H9 (cell line): ENCODE measurements at regions not wholly inside any gene's neighbourhood (a gene's known extent, or its start where the extent isn't known, plus 50 kb on each side); places are given as distances from the start of the nearest gene placed in this dataset.

Experiments
- DNase-seq: peaks from one replicate; pipeline ENCODE4 v3.0.0-alpha.2; 2017
- H2AFZ ChIP-seq: one replicate; pipeline ENCODE4 v1.6.1; 2013; ENCODE audit warnings: mild to moderate bottlenecking, low read length, control low read depth, moderate library complexity
- H2AK5ac ChIP-seq: 2 replicates; pipeline ENCODE4 v1.6.1; 2013; ENCODE audit warnings: low read length, control low read depth, mixed read lengths; ENCODE audit not compliant: insufficient read length
- H2BK120ac ChIP-seq: one replicate; pipeline ENCODE4 v1.6.1; 2013; ENCODE audit warnings: low read depth, mild to moderate bottlenecking, low read length, control low read depth, inconsistent platforms; ENCODE audit not compliant: poor library complexity, severe bottlenecking
- H2BK12ac ChIP-seq: 2 replicates; pipeline ENCODE4 v1.6.1; 2013; ENCODE audit warnings: low read length, control low read depth, mixed read lengths, low read depth; ENCODE audit not compliant: insufficient read length
- H2BK15ac ChIP-seq: 2 replicates; pipeline ENCODE4 v1.6.1; 2013; ENCODE audit warnings: low read depth, low read length, control low read depth
- H2BK20ac ChIP-seq: one replicate; pipeline ENCODE4 v1.6.1; 2013; ENCODE audit warnings: low read depth, mild to moderate bottlenecking, low read length, control low read depth, inconsistent platforms; ENCODE audit not compliant: poor library complexity, severe bottlenecking
- H2BK5ac ChIP-seq: 2 replicates; pipeline ENCODE4 v1.6.1; 2013; ENCODE audit warnings: low read length, control low read depth, mixed read lengths; ENCODE audit not compliant: insufficient read length
- H3K14ac ChIP-seq: 2 replicates; pipeline ENCODE4 v1.6.1; 2013; ENCODE audit warnings: low read length, control low read depth; ENCODE audit not compliant: insufficient read depth
- H3K18ac ChIP-seq: 2 replicates; pipeline ENCODE4 v1.6.1; 2013; ENCODE audit warnings: low read depth, mild to moderate bottlenecking, mixed read lengths, low read length, control low read depth; ENCODE audit not compliant: insufficient read length
- H3K23ac ChIP-seq: 2 replicates; pipeline ENCODE4 v1.6.1; 2013; ENCODE audit warnings: low read length, control low read depth, mixed read lengths, low read depth; ENCODE audit not compliant: insufficient read length
- H3K23me2 ChIP-seq: 2 replicates; pipeline ENCODE4 v1.6.1; 2013; ENCODE audit warnings: low read depth, mild to moderate bottlenecking, mixed read lengths, low read length, control low read depth; ENCODE audit not compliant: insufficient read length, poor library complexity, severe bottlenecking
- H3K27ac ChIP-seq: 2 replicates; pipeline ENCODE4 v1.5.1; 2013; ENCODE audit warnings: low read length, control low read depth, mixed read lengths, low read depth; ENCODE audit not compliant: insufficient read length
- H3K27me3 ChIP-seq: 2 replicates; pipeline ENCODE4 v1.6.1; 2013; ENCODE audit warnings: low read length, control low read depth, inconsistent platforms; ENCODE audit not compliant: insufficient read depth
- H3K4ac ChIP-seq: 2 replicates; pipeline ENCODE4 v1.6.1; 2013; ENCODE audit warnings: low read depth, mild to moderate bottlenecking, control low read depth, inconsistent platforms, low read length, moderate library complexity
- H3K4me1 ChIP-seq: 2 replicates; pipeline ENCODE4 v1.6.1; 2013; ENCODE audit warnings: low read length, control low read depth, inconsistent platforms; ENCODE audit not compliant: insufficient read depth
- H3K4me2 ChIP-seq: 2 replicates; pipeline ENCODE4 v1.6.1; 2013; ENCODE audit warnings: low read length, control low read depth, mixed read lengths; ENCODE audit not compliant: insufficient read length, insufficient read depth
- H3K56ac ChIP-seq: 2 replicates; pipeline ENCODE4 v1.6.1; 2013; ENCODE audit warnings: low read depth, mild to moderate bottlenecking, mixed read lengths, low read length, control low read depth; ENCODE audit not compliant: insufficient read length
- H3K79me1 ChIP-seq: 2 replicates; pipeline ENCODE4 v1.6.1; 2013; ENCODE audit warnings: low read depth, mild to moderate bottlenecking, moderate library complexity, low read length, control low read depth, inconsistent platforms; ENCODE audit not compliant: insufficient read depth, poor library complexity, severe bottlenecking
- H3K79me2 ChIP-seq: 2 replicates; pipeline ENCODE4 v1.6.1; 2013; ENCODE audit warnings: low read length, control low read depth, inconsistent platforms; ENCODE audit not compliant: insufficient read depth
- H3K9ac ChIP-seq: 2 replicates; pipeline ENCODE4 v1.6.1; 2013; ENCODE audit warnings: low read length, control low read depth, mixed read lengths; ENCODE audit not compliant: insufficient read length; ENCODE audit errors: extremely low read depth
- H3K9me3 ChIP-seq: one replicate; pipeline ENCODE4 v1.6.1; 2013; ENCODE audit warnings: low read depth, low read length, inconsistent platforms; ENCODE audit not compliant: control insufficient read depth
- H3T11ph ChIP-seq: one replicate; pipeline ENCODE4 v1.6.1; 2013; ENCODE audit warnings: mild to moderate bottlenecking, low read length, control low read depth, inconsistent platforms
- H4K20me1 ChIP-seq: one replicate; pipeline ENCODE4 v1.6.1; 2013; ENCODE audit not compliant: control insufficient read depth, insufficient read length, insufficient read depth
- H4K5ac ChIP-seq: 2 replicates; pipeline ENCODE4 v1.6.1; 2013; ENCODE audit warnings: low read depth, mild to moderate bottlenecking, mixed read lengths, low read length, control low read depth; ENCODE audit not compliant: insufficient read length
- H4K8ac ChIP-seq: replicated peaks from 2 replicates; pipeline ENCODE4 v1.6.1; 2013; ENCODE audit warnings: low read length, control low read depth, mixed read lengths, low read depth; ENCODE audit not compliant: insufficient read length
- H4K91ac ChIP-seq: 2 replicates; pipeline ENCODE4 v1.6.1; 2013; ENCODE audit warnings: low read depth, mild to moderate bottlenecking, moderate library complexity, mixed read lengths, low read length, control low read depth; ENCODE audit not compliant: insufficient read length
- H3K27ac Mint-ChIP-seq, 3 experiments: 2 replicates in 2 of 3; 3 replicates in 1 of 3; pipeline ENCODE4 v1.8.0; 2020 to 2021; ENCODE audit warnings: mixed read lengths in 3 of 3, mild to moderate bottlenecking in 1 of 3, moderate library complexity in 1 of 3
- H3K27me3 Mint-ChIP-seq: 2 replicates; pipeline ENCODE4 v1.8.0; 2021; ENCODE audit warnings: low read depth, mild to moderate bottlenecking, moderate library complexity, mixed read lengths
- H3K36me3 Mint-ChIP-seq, 3 experiments: 2 replicates in 2 of 3; 3 replicates in 1 of 3; pipeline ENCODE4 v1.8.0; 2020 to 2021; ENCODE audit warnings: low read depth in 3 of 3, mixed read lengths in 3 of 3; ENCODE audit not compliant: insufficient read depth in 1 of 3
- H3K4me1 Mint-ChIP-seq, 2 experiments: 2 replicates each; pipeline ENCODE4 v1.8.0; 2020; ENCODE audit warnings: mixed read lengths in 2 of 2
- H3K4me3 Mint-ChIP-seq, 2 experiments: 2 replicates in 1 of 2; 3 replicates in 1 of 2; pipeline ENCODE4 v1.8.0; 2020 to 2021; ENCODE audit warnings: mild to moderate bottlenecking in 2 of 2, mixed read lengths in 2 of 2, moderate library complexity in 1 of 2
- H3K9me3 Mint-ChIP-seq, 2 experiments: 2 replicates in 1 of 2; 3 replicates in 1 of 2; pipeline ENCODE4 v1.8.0; 2020; ENCODE audit warnings: mild to moderate bottlenecking in 2 of 2, mixed read lengths in 2 of 2, moderate library complexity in 1 of 2
- WGBS: extraction: QIAGEN DNeasy Blood & Tissue Kit; methylation state at CpG from one replicate; pipeline ENCODE4 v1.1.7; 2013; ENCODE audit warnings: missing lambda C conversion rate, low lambda C conversion rate, mixed read lengths; ENCODE audit not compliant: insufficient read length; ENCODE audit errors: extremely low coverage; 5-methylcytosine and 5-hydroxymethylcytosine counted together
- TF ChIP-seq, protein P1 (sequence below): fragments of 200-600 bp; sonication (generic); conservative IDR thresholded peaks from 3 replicates; pipeline ENCODE4 v1.8.0; 2021; ENCODE audit warnings: antibody characterized with exemption, mild to moderate bottlenecking

DNA sequence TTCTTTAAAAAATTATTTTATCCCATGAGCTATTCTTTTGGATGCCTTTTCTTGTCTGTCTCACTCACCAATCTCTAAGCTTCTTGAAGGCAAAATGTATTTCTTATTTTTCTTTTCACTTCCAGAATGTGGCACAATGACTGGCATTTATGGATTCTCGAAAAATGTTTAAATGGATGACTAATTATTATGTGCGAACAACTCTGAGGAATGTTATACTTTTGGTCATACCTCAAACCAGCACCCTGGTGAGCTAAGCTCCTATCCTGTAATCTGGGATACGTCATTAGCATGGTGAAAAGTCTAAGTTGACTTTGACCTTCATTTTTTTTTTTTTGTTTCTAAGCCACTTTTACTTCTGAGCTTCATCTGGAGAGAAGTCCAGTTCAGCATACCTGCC lies 214.0 kb upstream of the CEP162 start:
- H3K4me1 ChIP-seq = no peaks in the 10 kb centered on the region
- H3K27me3 Mint-ChIP-seq = no peaks in the 10 kb centered on the region
- H3K79me1 ChIP-seq = no peaks in the 10 kb centered on the region
- no peaks in the 10 kb centered on the region for H3K23me2 ChIP-seq
- H3K14ac ChIP-seq = no peak overlapping the region
- H3K9ac ChIP-seq = no peak overlapping the region
- H3K79me2 ChIP-seq = no peaks in the 10 kb centered on the region
- no peak overlapping the region for H3K4ac ChIP-seq
- H2BK5ac ChIP-seq = no peak overlapping the region
- H3K4me1 Mint-ChIP-seq = no peaks in the 10 kb centered on the region
- no peak for DNase-seq
- no peak overlapping the region for H3K27ac Mint-ChIP-seq
- no peak overlapping the region for H3T11ph ChIP-seq
- H3K27ac ChIP-seq = no peak overlapping the region
- H2AK5ac ChIP-seq = no peak overlapping the region
- no peak overlapping the region for H2BK15ac ChIP-seq
- no peak overlapping the region for H2BK12ac ChIP-seq
- WGBS = no CpG with 5 or more reads among the region's 3 CpGs
- no peak overlapping the region for H4K91ac ChIP-seq
- no peak overlapping the region for H3K23ac ChIP-seq
- no peak overlapping the region for H2BK20ac ChIP-seq
- H3K4me2 ChIP-seq = no peak overlapping the region
- no peak overlapping the region for H3K4me3 Mint-ChIP-seq
- no peaks in the 10 kb centered on the region; a peak in 1 of 7 replicates for H3K36me3 Mint-ChIP-seq
- H2AFZ ChIP-seq = no peak overlapping the region
- no peak overlapping the region for H4K5ac ChIP-seq
- TF ChIP-seq, protein P1, sequence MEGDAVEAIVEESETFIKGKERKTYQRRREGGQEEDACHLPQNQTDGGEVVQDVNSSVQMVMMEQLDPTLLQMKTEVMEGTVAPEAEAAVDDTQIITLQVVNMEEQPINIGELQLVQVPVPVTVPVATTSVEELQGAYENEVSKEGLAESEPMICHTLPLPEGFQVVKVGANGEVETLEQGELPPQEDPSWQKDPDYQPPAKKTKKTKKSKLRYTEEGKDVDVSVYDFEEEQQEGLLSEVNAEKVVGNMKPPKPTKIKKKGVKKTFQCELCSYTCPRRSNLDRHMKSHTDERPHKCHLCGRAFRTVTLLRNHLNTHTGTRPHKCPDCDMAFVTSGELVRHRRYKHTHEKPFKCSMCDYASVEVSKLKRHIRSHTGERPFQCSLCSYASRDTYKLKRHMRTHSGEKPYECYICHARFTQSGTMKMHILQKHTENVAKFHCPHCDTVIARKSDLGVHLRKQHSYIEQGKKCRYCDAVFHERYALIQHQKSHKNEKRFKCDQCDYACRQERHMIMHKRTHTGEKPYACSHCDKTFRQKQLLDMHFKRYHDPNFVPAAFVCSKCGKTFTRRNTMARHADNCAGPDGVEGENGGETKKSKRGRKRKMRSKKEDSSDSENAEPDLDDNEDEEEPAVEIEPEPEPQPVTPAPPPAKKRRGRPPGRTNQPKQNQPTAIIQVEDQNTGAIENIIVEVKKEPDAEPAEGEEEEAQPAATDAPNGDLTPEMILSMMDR = no peak
- H3K9me3 ChIP-seq = no peaks in the 10 kb centered on the region
- no peak overlapping the region for H3K18ac ChIP-seq
- H4K8ac ChIP-seq = no peak overlapping the region
- no peak overlapping the region for H2BK120ac ChIP-seq
- H3K27me3 ChIP-seq = no peaks in the 10 kb centered on the region
- H3K9me3 Mint-ChIP-seq = no peaks in the 10 kb centered on the region
- H3K56ac ChIP-seq = no peak overlapping the region
- H4K20me1 ChIP-seq = no peaks in the 10 kb centered on the region
